NT2/D1 (cell line): ENCODE measurements at regions not wholly inside any gene's neighbourhood (a gene's known extent, or its start where the extent isn't known, plus 50 kb on each side); places are given as distances from the start of the nearest gene placed in this dataset.

Experiments
- SUZ12 ChIP-seq: IDR thresholded peaks from 2 replicates; pipeline ENCODE4 v1.6.1; 2011; ENCODE audit not compliant: insufficient read length, insufficient read depth; ENCODE audit errors: extremely low read depth
- YY1 ChIP-seq: IDR thresholded peaks from 2 replicates; pipeline ENCODE4 v1.6.1; 2011; ENCODE audit not compliant: insufficient read length, insufficient read depth

- TF ChIP-seq SUZ12 (no peak), YY1 (no peak)
These were observed 239.8 kb downstream of the RBM43 start for GRCh38 chr2:151021747-151022452.
